HG02642 (cell line): ENCODE measurements at regions not wholly inside any gene's neighbourhood (a gene's known extent, or its start where the extent isn't known, plus 50 kb on each side); places are given as distances from the start of the nearest gene placed in this dataset.

Source experiments
- ATAC-seq: cut with Tn5 transposase; IDR thresholded peaks from one replicate; pipeline ENCODE4 v1.9.1; 2021; ENCODE audit warnings: mild to moderate bottlenecking; ENCODE audit not compliant: unreplicated experiment, poor library complexity

DNA sequence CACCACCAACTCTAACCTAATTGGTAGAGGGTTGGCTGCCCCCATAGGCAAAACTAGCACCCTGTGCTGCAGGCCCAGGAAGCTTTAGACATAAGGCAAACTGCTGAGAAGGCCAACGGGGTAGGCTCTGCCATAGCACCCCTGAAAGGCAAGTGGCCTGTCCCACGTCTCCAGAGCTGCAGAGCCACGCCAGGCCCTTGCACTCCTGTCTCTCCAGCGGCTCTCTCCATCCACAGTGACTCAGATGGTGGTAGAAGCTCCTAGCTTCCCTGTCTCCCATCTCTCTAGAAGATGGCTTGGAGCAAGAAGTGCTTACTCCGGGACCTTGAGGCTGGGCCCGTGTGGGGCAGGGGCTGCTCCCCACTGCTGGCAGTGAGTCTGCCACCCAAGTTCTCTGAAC, 310.6 kb upstream of the ZMIZ1 start:
- ATAC-seq: no peak

DNA sequence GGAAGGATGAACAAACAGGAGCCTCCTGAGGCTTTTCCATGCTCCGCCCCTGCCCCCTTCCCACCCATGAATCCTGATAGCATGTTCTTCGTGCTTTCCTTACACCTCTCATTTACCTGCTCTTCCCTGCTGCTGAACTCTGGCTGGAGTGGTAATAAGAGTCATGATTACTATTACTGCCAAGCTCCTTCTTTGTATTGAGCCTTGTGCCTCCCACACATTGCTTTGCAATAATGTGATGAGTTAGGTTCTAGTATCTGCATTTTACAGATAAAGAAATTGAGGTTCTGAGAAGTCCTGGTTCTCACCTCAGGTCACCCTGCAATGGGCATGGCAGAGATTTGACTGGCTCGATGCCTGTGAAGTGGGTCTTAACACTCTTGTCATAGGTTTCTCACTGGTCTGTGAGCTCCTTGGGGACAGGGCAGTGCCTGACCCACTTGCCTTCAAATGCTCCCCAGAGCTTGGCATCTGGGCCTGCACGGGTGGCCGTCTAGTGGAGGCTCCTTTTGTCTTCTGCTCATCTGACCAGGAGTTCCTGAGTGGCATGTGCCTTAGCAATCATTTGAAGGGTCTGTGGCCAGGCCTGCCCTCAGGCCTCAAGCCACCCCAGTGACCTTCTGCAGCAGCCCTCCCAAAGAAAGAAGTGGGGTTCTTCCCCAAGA, 309.2 kb upstream of the ZMIZ1 start:
- no peak for ATAC-seq

DNA sequence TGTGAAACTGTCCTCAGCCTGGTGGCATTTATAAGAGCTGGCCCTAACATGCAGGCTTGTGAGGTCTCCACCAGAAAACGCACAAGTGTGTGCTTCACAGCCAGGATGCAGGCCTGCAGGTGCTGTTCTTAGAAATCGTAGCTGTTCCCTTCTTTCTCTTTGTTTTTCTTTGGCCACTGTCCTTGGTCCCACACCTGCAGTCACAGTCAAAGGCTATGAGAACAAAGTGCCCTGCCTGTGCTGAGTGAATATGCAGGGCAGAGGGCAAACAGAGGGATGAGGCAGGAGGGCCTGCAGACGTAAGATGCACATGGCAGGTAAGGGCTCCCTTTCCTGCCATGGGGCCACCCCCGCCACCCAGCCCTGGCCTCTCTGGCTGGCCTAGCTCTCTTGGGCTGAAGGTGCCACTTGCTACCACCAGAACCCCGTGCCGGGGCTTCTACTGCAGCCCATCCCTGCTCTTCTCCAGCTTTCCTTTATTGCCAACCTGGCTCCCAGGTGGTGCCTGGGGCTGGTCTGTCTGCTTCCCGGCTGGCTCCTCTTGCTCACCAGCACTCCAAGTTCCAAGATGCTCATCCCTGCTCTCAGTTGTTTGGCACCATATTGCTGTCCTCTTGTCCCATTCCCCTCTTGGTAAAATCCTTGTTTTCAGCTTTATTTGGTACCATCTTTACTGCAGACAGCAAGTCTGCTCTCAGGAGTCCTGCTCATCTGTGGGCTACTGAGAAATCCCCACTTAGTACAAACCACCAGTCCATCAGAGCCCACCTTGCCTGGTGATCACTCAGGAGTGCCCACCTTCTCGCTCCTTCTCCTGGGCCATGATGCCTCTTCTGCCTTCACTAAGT, 308.1 kb upstream of the ZMIZ1 start:
- no peak for ATAC-seq

DNA sequence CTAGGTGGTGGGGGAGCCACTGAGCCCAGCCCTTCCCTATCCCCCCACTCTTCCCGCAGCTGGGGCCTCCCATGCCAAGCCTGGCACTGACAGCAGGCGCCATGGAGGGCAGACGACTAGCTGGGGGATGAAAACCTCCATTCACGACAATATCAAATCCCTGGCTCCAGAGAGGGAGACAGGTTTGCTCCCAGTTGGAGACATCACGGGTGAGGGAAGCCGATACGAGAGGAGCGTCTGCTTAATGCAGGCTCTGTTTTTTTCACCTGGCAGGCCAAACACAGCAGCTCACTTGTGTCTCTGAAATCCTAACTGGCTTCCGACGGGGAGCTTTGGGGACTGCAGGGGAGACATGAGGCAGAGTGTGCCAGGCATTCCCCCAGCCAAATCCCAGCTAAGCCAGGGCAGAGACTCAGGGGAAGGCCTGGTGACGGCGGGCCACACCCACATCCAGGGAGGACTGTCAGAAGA, 307.4 kb upstream of the ZMIZ1 start:
- ATAC-seq: no peak

DNA sequence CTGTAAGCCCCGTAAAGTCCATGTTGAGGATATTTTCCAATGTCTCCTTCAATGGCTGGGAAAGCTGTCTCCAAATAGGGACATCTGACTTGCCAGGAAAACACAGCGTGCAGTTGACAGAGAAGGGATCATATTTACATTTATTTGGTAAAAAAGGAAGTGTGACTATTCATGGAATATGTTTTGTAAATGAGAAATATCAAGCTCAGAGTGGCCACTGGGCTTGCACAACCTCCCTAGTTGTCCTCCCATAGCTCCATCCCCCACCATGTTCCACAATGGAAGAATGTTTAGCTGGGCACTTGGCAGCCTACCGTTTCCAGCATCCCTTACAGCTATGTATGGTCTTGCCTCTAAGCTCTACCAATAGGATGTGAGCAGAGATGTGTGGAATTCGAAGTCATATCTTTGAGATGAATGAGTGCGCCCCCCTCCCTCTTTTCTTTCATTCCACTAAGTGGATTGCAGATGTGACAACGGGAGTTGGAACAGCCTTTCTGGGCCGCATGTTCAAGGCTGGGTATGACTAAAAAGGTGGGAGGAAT, 306.6 kb upstream of the ZMIZ1 start:
- no peak for ATAC-seq

DNA sequence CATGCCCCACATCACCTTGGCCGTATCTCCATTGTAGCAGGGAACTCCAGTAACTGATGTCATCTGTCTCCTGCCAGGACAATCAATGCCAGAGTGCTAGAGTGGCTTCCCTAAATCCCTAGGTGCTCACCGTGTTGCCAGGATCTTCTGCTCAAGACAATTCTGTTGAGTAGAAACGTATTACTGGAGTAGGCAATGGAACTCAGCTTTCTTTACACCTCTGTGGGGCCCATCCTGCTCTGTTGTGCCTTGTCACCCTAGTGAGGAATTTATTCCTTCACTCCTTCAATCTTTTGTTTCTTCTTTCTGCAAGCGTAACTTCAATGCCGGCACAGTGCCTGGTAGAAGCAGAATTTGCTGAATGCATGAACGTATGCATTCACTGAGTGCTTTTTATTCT, 305.5 kb upstream of the ZMIZ1 start:
- no peak for ATAC-seq

DNA sequence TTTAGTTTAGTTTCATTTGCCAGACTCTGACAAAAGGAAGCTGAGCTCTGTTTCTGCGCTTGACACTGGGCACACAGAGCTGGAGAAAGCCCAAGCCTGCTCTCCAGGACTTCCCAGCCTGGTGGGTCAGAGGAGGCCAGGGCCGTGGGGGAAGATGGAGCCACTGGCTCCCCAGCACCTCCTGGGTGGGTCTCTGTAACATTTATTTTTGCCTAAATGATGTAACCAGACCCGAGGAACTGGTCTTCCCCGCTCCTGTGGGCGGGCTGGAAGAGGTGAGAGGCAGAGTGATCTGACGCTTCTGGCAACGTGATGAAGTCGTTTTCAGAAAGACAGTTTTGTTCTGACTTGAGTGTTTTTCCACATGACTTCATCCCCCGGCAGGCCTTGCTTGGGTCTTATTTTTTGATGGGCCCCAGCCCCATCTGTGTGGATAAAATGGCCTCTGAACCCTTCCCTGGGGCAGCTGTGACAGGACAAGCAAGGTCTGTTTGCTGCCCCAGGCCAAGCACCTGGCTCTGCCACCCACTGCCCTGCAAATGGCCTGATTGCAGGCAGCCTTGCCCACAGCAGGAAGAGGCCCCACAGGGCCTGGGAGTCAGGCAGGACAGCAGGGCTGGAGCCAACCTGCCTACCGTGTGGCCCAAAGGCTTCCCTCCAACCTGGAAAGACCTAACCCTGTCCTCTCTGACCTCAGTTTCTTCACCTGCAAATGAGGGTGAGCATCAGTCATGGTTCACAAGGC, 304.9 kb upstream of the ZMIZ1 start:
- ATAC-seq: no peak

DNA sequence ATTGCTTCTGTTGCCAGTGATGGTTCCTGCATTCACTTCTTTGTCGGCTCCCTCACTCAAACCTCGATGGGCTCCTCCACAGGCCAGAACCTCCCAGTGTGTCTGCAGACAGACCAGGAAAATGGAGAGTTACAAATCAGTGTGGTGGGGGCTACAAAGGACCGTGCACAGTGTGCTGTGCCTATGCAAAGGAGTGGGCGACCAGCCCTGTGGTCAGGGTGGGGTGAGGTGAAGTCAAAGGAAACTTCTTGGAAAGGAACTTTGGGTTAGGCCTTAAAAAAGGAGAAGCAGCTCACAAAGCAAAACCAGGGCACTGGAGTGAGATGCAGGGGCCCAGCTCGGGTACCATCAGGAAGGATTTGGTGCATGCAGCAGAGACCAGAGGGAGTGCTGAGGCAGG, 304.3 kb upstream of the ZMIZ1 start:
- ATAC-seq: no peak

DNA sequence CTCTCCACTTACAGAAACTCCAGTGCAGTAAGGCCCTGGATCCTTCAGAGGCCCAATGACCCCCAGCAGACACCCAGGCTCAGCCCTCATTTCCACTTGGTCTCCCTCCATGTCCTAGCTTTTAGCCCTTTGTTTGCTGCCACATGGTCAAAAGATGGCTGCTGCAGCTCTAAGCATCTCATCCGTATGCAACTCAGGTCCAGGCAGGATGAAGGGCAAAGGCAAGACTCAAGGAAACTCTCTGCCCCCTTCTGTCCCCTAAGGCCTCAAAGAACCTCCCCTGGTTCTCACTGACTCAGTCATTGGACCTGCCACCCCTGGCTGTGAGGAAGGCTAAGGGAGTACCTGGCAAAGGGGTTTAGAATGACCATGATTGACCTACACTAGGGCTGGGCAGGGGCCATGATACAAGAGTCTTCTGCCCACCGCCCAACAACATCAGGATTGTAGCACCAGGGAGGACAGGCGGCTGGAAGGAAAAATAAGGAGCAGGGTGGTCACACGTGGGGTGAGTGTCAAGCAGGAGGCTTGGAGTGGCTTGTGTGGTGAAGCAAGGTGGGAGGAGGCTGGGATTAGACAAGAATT, 303.8 kb upstream of the ZMIZ1 start:
- no peak for ATAC-seq

DNA sequence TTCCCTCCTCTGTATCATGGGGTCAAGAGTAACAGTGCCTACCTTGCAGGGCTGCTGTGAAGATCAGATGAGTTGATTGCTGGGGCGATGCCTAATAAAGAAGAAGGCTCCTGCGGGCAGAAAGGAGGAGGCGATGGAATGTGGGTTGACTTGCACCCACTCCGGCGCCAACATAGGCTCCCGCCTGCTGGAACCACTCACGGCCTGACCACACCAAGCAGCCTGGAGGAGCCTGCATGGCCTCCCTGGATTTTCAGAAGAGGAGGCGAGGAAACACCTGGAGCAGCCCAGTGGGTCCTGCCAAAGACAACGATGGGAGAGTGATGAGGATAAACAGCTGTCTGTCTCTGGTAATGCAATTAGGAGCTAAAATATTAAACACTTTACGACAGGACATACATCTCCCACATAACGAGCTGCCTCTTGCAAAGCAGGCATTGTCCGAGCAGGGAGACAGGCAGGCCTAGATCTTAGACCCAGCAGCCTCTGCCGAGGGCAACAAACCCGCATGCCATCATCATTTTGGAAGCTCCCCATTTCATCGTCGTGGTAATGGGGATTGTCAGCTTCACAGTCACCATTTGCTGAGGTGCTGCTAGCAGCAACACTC, 302.9 kb upstream of the ZMIZ1 start:
- no peak for ATAC-seq

DNA sequence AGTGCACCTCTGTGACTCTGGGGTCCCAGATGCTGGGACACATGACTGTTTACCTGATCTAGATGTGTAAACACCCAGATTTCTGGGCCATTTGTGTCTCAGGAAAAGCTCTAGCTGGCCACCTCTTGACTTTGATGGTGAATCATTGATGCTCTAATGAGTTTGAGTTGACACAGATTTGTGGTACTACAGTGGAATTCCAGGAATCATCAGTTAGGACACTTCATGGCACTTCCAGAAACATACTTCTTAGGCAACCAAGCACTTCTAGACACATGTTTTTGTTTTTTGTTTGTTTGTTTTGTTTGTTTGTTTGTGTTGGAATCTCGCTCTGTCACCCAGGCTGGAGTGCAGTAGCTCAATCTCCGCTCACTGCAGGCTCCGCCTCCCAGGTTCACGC, 302.2 kb upstream of the ZMIZ1 start:
- ATAC-seq: no peak

DNA sequence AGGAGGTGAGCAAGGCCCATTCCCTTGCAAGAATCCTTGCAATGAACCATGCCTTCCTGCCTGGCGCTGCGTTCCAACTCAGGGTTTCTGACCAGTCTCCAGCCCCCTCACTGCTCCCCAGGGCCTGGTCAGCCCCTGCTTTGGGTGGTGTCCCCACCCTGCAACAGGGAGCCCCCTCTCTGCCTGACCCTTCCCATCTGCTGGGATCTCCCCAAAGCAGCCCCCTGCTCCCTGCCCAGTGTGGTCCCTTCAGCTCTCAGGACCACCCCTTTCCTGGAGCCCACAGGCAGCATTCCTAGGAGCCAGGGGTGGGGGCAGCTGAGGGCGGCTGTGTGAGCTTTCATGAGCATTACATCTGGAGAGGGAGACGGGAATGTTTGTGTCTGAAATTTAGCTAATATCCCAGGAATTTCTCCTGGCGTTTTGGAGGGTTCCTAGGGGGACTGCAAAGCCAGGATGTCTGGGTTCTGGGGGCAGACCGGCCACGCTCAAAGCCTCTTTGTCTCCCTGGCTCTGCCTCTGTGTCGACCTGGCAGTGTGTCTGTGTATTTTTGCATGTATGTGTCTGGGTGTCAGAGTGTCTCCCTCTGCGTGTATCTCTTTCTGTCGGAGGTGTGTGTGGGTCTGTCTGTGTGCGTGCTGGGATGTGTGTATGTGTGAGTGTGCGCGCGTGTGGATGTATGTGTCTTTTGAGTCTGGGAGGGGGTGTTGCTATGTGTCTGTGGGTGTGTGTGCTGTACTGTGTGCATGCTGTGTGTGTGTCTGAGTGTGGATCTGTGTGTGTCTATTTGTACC, 300.5 kb upstream of the ZMIZ1 start:
- no peak for ATAC-seq

DNA sequence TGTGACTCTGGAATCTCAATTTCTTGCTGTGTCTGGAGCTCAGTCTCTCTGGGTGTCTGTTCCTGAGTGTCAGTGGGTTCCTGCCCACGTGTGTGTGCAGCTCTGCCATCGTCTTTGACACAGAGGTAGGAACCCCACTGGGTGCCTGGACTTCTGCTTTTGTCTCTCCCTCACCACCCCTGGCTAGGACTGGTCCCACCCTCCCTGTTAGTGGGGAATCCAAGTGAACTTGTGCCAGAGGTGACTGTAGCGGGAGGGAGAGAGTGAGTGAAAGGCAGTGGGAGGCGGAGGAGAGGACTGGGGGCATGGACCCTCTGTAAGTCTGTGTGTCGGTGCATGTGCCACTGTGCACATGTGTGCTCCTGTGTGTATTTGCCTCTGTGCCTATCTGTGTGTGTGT, 299.9 kb upstream of the ZMIZ1 start:
- no peak for ATAC-seq

DNA sequence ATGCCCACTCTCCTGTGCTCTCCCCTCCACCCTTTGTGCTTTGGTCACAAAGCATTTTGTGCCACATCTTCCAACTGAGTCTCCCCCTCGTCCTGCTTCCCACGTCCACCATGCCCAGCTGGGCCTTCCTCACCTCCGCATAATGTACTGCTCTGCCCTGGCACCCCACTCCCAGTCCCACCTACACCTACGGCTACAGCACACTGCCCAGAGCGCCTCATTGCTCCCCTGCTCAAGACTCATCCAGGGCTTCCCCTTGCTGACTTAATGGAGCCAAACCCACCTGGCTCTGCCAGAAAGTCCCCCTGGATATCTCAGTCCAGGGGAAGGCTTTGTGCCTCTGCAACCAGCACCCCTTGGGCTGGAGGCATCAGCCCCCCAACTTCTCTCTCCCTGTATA, 299.2 kb upstream of the ZMIZ1 start:
- ATAC-seq: no peak

DNA sequence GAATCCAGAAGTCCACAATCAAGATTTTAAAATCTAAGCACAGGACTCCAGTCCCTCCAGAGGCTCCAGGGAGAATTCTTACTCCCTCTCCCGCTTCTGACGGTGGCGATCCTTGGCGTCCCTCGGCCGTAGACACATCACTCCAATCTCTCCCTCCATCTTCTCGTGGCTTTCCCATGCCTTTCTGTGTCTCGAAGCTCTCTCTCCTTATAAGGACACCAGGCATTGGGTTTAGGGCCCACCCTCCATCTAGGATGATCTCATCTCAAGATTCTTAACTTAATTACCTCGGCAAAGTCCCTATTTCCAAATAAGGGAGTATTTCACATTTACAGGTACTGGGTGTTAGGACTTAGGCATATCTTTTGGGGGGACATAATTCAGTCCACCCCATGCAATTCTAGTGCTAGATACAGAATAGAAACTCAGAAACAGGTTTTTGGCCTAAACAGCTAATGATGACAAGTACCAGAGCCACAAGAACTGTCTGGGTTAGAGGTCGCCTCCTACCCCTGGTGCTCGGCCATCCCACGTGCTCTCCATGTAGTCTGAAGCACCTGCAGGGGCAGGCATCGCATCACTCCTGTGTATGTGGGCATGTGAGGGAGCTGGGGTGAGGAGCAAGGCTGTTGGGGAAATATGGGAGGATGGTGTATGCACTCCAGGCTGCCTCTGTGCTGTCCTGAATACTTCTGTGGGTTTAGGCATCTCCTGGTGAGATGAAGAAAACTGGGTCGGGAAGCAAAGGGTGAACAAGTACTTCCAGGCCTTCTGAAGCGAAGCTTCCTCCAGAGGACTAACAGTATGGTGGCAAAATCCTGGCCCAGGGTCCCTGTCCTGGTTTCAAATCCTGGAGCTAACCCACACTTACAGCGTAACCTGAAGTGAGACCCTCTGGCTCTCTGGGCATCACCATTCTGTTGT, 298.3 kb upstream of the ZMIZ1 start:
- no peak for ATAC-seq

DNA sequence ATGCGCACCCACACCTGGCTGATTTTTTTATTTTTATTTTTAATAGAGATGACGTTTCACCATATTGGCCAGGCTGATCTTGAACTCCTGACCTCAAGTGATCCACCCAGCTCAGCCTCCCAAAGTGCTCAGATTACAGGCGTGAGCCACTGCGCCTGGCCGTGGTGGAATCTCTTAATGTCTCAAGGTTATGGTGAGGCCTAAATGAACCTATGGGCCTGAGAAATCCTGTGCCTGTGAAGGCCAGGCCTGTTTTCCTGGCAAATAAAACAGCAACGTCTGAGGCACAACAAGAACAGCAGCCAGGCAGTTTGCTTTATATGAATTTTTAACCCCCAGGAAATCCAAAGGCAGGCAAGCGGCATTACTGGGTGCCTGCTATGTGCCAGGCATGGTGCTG, 297.5 kb upstream of the ZMIZ1 start:
- ATAC-seq: no peak

DNA sequence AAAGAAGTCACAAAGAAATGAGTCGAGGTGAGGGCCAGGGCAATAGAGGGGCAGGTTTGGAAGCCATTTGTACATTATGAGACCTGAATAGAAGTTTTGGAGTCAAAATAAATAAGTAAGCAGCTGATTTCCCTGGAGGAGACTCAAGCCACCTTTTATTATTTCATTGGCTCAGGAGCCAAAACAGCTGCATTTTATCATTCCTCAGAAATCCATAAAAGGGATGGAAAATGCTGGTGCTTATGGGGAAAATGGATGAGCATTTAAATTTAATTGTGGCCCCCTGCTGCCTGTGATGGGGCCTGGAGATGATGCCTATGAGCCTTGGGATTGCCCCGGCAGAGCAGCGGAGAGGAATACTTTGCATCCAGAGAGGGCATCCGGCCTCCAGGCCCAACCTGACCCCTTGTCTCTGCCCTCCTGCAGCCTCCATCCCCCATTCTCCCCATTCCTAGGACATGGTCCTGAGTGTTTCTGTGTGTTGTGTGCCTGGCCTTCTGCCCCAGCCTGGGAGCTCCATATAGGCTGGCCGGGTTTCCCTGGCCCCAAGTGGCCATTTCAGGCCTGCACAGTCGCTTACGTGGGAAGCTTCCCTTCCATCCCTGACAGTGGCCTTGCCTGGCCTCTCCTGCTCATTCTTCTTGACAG, 296.8 kb upstream of the ZMIZ1 start:
- no peak for ATAC-seq

DNA sequence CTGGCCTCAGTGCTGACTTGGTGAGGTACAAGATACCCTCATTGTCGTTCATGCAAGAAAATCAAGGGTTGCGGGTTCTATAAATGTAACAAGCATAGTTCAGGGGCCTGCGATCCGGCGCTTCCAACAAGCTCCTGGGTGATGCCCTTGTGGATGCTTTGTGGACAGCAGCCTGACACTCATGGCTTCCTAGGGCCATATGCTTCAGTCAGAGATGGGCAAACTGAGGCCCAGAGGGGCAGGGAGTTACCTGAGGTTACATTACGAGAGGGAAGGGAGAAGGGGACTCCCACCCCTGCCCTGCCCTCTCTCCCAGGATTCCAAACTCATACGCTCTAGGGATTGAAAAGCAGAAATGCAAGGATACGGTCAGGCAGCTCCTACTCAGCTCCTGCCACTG, 296.3 kb upstream of the ZMIZ1 start:
- no peak for ATAC-seq
